ENCODE measurements at regions not wholly inside any gene's neighbourhood (a gene's known extent, or its start where the extent isn't known, plus 50 kb on each side); places are given as distances from the start of the nearest gene placed in this dataset.

DNA sequence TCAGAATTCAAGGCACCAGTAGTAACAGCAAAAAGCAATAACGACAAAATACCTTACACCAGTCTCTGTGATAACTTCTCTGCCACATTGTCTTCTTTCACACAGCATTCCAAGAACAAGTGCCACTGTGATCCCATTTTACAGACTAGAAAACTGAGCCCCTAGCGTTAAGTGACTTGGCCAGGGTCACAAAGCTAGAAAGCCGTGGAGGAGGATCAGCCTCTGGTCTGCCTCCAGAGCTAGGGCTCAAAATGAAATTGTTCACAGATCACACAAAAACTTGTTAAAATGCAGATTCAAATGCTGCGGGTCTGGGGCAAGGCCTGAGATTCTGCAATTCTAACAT, 154.1 kb downstream of the FAM114A2 start:
- ATAC-seq, result no peak
- POLR2A ChIA-PET, result no interaction called here
- CTCF ChIA-PET, result no interaction called here
- no peaks in the 10 kb centered on the region for H3K36me3 Mint-ChIP-seq (ENCODE audit: low read depth)
- no peak for DNase-seq
- H3K4me3 Mint-ChIP-seq, result no peak overlapping the region
- H3K27me3 Mint-ChIP-seq, result peaks cover 6% of the 10 kb centered on the region
- no peak overlapping the region for H3K27ac Mint-ChIP-seq
- intact Hi-C loops (cut with micrococcal nuclease), result no loop called here
- H3K4me1 Mint-ChIP-seq (ENCODE audit: low read depth), result no peaks in the 10 kb centered on the region
- TF ChIP-seq, protein P1, sequence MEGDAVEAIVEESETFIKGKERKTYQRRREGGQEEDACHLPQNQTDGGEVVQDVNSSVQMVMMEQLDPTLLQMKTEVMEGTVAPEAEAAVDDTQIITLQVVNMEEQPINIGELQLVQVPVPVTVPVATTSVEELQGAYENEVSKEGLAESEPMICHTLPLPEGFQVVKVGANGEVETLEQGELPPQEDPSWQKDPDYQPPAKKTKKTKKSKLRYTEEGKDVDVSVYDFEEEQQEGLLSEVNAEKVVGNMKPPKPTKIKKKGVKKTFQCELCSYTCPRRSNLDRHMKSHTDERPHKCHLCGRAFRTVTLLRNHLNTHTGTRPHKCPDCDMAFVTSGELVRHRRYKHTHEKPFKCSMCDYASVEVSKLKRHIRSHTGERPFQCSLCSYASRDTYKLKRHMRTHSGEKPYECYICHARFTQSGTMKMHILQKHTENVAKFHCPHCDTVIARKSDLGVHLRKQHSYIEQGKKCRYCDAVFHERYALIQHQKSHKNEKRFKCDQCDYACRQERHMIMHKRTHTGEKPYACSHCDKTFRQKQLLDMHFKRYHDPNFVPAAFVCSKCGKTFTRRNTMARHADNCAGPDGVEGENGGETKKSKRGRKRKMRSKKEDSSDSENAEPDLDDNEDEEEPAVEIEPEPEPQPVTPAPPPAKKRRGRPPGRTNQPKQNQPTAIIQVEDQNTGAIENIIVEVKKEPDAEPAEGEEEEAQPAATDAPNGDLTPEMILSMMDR (IDR thresholded peaks at IDR 0.05), result no peak
- no peaks in the 10 kb centered on the region for H3K9me3 Mint-ChIP-seq

DNA sequence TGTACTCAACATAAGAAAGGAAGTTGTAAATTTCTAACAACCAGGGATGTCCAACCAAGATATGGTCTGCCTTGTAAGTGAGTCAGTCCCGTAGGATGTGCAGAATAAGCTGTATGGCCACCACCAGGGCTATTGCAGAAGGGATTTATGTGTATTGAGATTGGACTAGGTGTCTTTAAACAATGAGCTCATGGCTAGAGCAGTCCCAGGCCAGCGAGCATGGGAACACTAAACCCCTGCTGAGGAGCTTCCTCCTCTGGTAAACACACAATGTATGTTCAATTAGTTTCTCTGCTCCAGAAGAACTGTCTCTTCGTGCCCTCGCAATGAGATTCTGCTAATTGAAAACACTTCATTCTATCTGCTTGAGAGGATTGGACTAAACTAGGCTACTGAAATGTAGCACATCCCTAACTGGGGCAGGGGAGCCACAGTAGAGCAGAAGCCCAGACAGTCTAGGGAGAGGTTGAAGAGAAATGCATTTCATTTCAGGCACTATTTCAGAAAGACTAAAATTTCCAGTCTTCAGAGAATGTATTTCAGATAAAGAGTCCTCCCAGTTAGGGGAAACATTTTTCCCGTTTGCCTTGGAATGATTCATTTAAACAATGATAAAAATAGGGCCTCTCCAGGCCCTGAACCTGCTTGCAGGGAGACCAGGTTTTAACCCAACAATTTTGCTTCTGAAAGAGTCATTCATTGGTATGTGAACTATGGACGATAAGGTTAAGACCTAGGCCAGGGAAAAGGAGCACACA, 154.7 kb downstream of the FAM114A2 start:
- Mint-ChIP-seq H3K27me3 (peaks cover 6% of the 10 kb centered on the region), H3K4me1 (ENCODE audit: low read depth) (no peaks in the 10 kb centered on the region), H3K36me3 (ENCODE audit: low read depth) (no peaks in the 10 kb centered on the region), H3K9me3 (no peaks in the 10 kb centered on the region), H3K4me3 (no peak overlapping the region), H3K27ac (no peak overlapping the region)
- POLR2A ChIA-PET, result no interaction called here
- intact Hi-C loops (cut with micrococcal nuclease), result no loop called here
- DNase-seq, result no peak
- TF ChIP-seq, protein P1 (IDR thresholded peaks at IDR 0.05), result no peak
- ATAC-seq, result no peak
- CTCF ChIA-PET, result no interaction called here

DNA sequence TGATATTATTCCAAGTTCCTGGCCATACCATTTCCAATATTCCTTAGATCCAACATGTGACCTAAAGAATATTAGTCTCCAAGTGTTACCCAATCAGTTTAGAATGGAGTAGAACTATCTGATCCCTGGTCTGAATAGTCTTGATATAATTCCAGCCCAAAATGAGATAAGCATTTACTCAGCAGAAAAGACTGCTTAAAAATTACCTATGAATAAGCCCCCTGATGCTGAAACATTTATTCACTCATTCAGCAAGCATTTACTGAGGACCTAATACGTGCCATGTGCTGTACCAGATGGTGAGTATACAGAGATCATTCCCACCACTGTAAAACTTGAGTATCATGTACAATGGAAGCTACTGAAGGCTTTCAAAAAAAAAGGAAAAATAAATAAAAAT, 157.0 kb downstream of the FAM114A2 start:
- Mint-ChIP-seq H3K27ac (no peak overlapping the region), H3K9me3 (no peaks in the 10 kb centered on the region), H3K4me1 (ENCODE audit: low read depth) (no peaks in the 10 kb centered on the region), H3K4me3 (no peak overlapping the region), H3K27me3 (peaks cover 6% of the 10 kb centered on the region), H3K36me3 (ENCODE audit: low read depth) (no peaks in the 10 kb centered on the region)
- no peak for ATAC-seq
- ChIA-PET POLR2A (no interaction called here), CTCF (no interaction called here)
- intact Hi-C loops (cut with micrococcal nuclease), result no loop called here
- no peak for DNase-seq
- TF ChIP-seq, protein P1 (IDR thresholded peaks at IDR 0.05), result no peak

DNA sequence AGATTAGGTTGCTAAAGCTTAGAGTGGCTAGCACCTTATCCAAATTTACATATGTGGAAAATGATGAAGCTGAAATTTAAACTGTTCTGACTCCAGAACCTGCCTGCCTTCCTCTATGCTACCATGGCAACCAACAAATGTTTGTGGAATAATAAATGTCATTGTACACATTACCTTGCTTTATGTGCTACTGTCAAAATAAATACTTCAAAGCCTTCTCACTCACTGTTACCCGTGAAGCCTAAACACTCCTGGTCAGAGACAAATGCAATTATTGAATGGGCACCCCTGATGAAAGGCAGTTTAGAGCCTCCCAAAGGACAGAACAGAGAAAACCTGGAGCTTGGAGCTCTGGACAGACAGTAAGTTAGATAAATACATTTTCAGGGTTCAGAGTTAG, 158.6 kb downstream of the FAM114A2 start:
- POLR2A ChIA-PET, result no interaction called here
- CTCF ChIA-PET, result no interaction called here
- DNase-seq (no peak), ATAC-seq (no peak)
- Mint-ChIP-seq H3K9me3 (no peaks in the 10 kb centered on the region), H3K4me3 (no peak overlapping the region), H3K36me3 (ENCODE audit: low read depth) (no peaks in the 10 kb centered on the region), H3K27me3 (peaks cover 9% of the 10 kb centered on the region), H3K27ac (no peak overlapping the region), H3K4me1 (ENCODE audit: low read depth) (no peaks in the 10 kb centered on the region)
- TF ChIP-seq, protein P1 (IDR thresholded peaks at IDR 0.05), result no peak
- intact Hi-C loops (cut with micrococcal nuclease), result no loop called here

DNA sequence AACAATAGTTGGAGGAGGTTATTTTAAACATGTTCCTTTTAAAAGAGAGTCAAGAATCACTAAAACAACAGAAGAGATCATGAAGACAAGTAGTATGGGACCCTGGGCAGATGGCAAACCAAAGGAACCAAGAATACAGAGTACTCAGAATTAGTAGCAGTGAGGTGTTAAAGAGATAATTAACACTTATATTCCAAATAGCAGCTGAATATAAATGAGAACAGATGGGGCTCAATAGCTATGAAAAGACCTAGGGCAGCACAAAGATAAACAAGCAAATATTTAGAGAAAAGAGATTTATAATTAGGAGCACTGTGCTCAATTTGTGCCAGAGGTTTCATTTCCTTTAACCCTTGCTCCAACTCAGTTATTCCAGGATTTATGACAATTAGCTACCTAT, 159.1 kb downstream of the FAM114A2 start:
- H3K36me3 Mint-ChIP-seq (ENCODE audit: low read depth), result no peaks in the 10 kb centered on the region
- no peaks in the 10 kb centered on the region for H3K9me3 Mint-ChIP-seq
- TF ChIP-seq, protein P1 (IDR thresholded peaks at IDR 0.05), result no peak
- DNase-seq (no peak), ATAC-seq (no peak)
- intact Hi-C loops (cut with micrococcal nuclease), result no loop called here
- POLR2A ChIA-PET, result no interaction called here
- no peaks in the 10 kb centered on the region for H3K4me1 Mint-ChIP-seq (ENCODE audit: low read depth)
- CTCF ChIA-PET, result no interaction called here
- peaks cover 9% of the 10 kb centered on the region for H3K27me3 Mint-ChIP-seq
- no peak overlapping the region for H3K27ac Mint-ChIP-seq
- no peak overlapping the region for H3K4me3 Mint-ChIP-seq

All from activated CD8-positive, alpha-beta T cell treated with anti-CD3 and anti-CD28 coated beads for 36 hours (primary cell).